AG10803 (cell line): ENCODE measurements at regions not wholly inside any gene's neighbourhood (a gene's known extent, or its start where the extent isn't known, plus 50 kb on each side); places are given as distances from the start of the nearest gene placed in this dataset.

Source experiments
- DNase-seq: peaks from one replicate; pipeline ENCODE4 v3.0.0; 2010; ENCODE audit warnings: low read depth
- H3K4me3 ChIP-seq: 2 replicates; pipeline ENCODE4 v1.5.1; 2011; ENCODE audit warnings: mild to moderate bottlenecking, low read length, control low read depth
- CTCF ChIP-seq: conservative IDR thresholded peaks from 2 replicates; pipeline ENCODE4 v1.5.1; 2011; ENCODE audit warnings: mild to moderate bottlenecking, low read length, control low read depth, inconsistent platforms

- TF ChIP-seq CTCF, result no peak
- no peak for DNase-seq
- H3K4me3 ChIP-seq, result no peak overlapping the region
Measured at GRCh38 chr1:116284819-116285390, 88.1 kb upstream of the ATP1A1 start.

GRCh38 chr1:116286541-116286971 is 86.5 kb upstream of the ATP1A1 start:
- DNase-seq, result peak; percentile 87

GRCh38 chr1:116287341-116288200 is 85.5 kb upstream of the ATP1A1 start:
- no peak for TF ChIP-seq CTCF
- H3K4me3 ChIP-seq, result no peak overlapping the region
- DNase-seq, result no peak

More at GRCh38 chr1:116286541-116286971, 86.5 kb upstream of the ATP1A1 start:
- TF ChIP-seq CTCF, result no peak
- H3K4me3 ChIP-seq, result no peak overlapping the region

- H3K4me3 ChIP-seq, result no peak overlapping the region
- TF ChIP-seq CTCF, result no peak
- DNase-seq, result no peak
Measured at GRCh38 chr1:116288201-116288598, 84.8 kb upstream of the ATP1A1 start.

- no peak overlapping the region for H3K4me3 ChIP-seq
- DNase-seq, result peak; percentile 22
- TF ChIP-seq CTCF, result no peak
Measured at GRCh38 chr1:116289193-116289592, 83.9 kb upstream of the ATP1A1 start.

GRCh38 chr1:116290085-116290705 is 82.8 kb upstream of the ATP1A1 start:
- peak; percentile 8 for DNase-seq
- no peak overlapping the region for H3K4me3 ChIP-seq
- TF ChIP-seq CTCF, result no peak
